ENCODE measurements at regions not wholly inside any gene's neighbourhood (a gene's known extent, or its start where the extent isn't known, plus 50 kb on each side); places are given as distances from the start of the nearest gene placed in this dataset.
"Not testable (repeated sequence)": the region's sequence is repeated elsewhere in the genome, so short reads cannot be mapped to it uniquely, and the experiment has no call there.

DNA sequence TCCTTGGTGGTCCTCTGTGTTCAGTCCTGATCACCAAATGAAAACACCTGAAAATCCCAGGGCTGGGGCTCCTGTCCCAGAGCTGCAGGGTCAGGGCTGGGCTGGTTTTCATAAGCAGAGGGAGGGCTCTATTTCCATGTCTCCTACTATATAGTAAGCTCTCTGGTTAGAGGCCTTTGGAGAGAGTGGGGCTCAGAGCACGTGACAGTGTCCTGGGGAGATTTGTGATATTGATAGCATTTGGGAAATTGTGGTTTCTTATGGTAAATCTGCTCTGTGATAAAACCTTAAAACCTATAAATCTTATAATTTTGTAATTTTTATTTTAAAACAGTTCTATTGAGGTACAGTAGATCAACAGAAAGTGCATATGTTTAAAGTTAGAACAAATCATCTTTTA lies 1202.2 kb downstream of the TMEM121 start:
- H3K27ac ChIP-seq, result no peak overlapping the region
- TF ChIP-seq, protein P1, sequence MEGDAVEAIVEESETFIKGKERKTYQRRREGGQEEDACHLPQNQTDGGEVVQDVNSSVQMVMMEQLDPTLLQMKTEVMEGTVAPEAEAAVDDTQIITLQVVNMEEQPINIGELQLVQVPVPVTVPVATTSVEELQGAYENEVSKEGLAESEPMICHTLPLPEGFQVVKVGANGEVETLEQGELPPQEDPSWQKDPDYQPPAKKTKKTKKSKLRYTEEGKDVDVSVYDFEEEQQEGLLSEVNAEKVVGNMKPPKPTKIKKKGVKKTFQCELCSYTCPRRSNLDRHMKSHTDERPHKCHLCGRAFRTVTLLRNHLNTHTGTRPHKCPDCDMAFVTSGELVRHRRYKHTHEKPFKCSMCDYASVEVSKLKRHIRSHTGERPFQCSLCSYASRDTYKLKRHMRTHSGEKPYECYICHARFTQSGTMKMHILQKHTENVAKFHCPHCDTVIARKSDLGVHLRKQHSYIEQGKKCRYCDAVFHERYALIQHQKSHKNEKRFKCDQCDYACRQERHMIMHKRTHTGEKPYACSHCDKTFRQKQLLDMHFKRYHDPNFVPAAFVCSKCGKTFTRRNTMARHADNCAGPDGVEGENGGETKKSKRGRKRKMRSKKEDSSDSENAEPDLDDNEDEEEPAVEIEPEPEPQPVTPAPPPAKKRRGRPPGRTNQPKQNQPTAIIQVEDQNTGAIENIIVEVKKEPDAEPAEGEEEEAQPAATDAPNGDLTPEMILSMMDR (IDR thresholded peaks at IDR 0.05), result no peak

DNA sequence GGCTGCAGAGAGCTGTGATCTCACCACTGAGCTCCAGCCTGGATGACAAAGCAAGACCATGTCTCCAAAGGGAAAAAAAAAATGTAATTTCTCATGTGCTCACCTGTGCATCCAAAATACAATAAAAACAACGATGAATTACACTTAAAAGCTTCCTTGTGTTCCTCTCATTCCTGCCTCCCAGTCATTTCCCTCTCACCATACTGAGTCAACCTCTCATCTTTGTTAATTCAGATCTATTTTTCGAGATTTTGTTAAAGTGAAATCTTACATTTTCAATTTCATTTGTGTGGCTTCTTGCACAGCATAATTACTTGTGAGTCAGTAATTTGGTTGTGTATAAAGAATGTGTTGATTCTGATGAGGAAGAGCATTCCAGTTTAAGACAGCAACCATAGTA lies 1203.2 kb downstream of the TMEM121 start:
- TF ChIP-seq, protein P1 (IDR thresholded peaks at IDR 0.05), result no peak
- TF ChIP-seq ZFX (IDR thresholded peaks at IDR 0.05; ENCODE audit: borderline replicate concordance), result no peak
- H3K27ac ChIP-seq, result no peak overlapping the region

DNA sequence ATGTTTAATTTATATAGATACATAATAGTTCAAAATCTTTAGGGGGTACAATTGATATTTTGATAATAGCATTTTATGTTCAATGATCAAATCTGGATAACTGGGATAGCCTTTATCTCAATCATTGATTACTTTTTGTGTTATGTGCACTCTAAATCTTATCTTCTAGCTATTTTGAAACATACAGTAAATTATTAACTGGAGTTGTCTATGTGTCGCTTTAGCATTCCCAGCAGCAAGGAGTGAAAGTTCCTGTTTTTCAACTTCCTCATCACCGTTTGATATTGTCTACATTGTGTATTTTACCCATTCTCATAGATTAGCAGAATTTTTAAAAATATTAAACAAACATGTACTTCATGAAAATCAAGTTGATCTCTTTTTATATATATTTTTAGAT lies 1207.4 kb downstream of the TMEM121 start:
- no peak for TF ChIP-seq ZFX (IDR thresholded peaks at IDR 0.05; ENCODE audit: borderline replicate concordance)
- TF ChIP-seq, protein P1 (IDR thresholded peaks at IDR 0.05), result no peak

DNA sequence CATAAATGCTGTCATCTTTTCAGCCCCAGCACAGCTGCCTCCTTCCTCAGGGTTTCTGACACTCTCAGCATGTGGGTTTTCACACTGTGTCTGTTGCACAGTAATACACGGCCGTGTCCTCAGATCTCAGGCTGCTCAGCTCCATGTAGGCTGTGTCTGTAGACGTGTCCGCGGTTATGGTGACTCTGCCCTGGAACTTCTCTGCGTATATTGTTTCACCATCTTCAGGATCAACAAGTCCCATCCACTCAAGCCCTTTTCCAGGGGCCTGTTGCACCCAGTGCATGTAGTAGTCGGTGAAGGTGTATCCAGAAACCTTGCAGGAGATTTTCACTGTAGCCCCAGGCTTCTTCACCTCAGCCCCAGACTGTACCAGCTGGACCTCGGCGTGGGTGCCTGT lies 1210.6 kb downstream of the TMEM121 start:
- TF ChIP-seq ZFX (IDR thresholded peaks at IDR 0.05; ENCODE audit: borderline replicate concordance), result no peak
- TF ChIP-seq, protein P1 (IDR thresholded peaks at IDR 0.05), result no peak
- no peak overlapping the region for H3K27ac ChIP-seq

More for the DNA sequence above, 1207.4 kb downstream of the TMEM121 start:
- H3K27ac ChIP-seq, result no peak overlapping the region

DNA sequence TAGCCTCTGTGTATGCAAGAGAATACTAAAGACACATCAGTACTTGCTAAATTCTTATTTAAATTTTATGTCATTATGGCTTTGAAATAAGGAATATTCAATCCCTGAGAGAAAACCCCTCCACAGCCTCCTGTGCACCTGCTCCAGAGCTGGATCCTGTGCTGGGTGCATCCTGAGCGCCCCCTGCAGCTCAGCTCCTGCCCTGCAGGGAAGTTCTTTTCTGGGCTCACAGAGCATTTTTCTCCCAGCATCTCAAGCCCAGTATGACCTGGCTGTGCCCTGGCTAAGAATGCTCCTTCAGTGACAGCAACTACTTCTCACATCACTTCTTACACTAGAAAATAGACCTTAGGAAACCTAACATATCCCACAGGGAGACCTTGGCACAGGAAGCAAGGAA lies 1211.7 kb downstream of the TMEM121 start:
- TF ChIP-seq, protein P1 (IDR thresholded peaks at IDR 0.05), result no peak
- no peak for TF ChIP-seq ZFX (IDR thresholded peaks at IDR 0.05; ENCODE audit: borderline replicate concordance)
- H3K27ac ChIP-seq, result no peak overlapping the region

DNA sequence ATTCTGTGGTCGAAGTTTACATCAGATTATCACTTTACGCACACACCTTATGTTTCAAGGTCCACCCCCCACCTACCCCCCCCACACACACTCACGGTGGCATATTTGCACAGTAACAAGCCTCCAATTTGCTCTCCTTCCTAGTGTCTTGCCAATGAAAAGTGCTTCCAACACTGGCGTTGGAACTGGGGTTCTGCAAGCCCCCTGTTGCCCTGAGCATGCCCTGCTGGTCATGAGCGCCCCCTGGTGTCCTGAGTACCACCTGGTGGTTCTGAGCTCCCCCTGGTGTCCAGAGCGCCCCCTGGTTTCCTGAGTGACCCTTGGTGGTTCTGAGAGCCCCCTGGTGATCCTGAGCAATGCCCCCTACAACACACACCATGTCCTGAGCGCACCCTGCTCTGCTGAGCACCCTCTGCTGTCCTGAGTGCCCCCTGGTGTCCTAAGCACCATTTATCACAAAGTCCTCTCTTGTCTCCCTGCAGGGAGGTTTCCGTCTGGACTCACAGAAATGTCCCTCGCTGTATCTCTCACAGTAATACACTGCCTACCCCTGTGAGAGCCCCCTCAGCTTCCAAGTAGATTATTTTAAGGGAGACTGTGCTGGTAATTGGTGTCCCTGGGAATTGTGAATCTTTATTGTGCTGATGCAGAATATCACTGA lies 1212.3 kb downstream of the TMEM121 start:
- not testable (repeated sequence) for H3K27ac ChIP-seq

DNA sequence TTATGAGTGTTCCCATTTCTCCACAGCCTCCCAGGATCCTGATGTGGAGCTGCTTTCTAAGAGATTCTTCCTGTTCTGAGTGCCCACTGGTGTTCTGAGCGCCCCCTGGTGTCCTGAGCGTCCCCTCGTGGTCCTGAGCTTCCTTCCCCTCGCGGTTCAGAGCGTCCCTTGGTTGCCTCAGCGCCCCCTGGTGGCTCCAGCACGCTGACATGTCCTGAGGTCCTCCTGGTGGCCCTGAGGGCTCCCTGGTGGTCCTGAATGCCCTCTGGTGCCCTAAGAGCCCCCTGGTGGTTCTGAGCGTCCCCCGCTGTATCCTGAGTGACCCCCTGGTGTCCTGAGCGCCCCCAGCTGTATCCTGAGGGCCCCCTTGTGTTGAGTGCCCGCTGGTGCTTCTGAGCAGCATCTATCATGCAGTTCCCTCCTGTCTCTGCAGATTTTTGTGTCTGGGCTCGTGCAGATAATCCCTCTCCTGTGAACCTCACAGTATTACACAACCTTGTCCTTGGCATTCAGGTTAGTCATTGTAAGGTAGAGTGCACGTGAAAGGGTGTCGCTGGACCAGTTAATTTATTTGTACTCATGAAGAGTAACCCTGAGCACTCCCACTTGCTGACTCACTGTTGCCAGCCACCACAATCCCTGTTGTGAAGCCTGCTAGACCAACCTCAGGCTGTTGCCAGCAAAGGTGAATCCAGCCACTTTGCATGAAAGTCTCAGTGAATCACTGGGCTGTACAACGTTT lies 1214.9 kb downstream of the TMEM121 start:
- not testable (repeated sequence) for H3K27ac ChIP-seq

DNA sequence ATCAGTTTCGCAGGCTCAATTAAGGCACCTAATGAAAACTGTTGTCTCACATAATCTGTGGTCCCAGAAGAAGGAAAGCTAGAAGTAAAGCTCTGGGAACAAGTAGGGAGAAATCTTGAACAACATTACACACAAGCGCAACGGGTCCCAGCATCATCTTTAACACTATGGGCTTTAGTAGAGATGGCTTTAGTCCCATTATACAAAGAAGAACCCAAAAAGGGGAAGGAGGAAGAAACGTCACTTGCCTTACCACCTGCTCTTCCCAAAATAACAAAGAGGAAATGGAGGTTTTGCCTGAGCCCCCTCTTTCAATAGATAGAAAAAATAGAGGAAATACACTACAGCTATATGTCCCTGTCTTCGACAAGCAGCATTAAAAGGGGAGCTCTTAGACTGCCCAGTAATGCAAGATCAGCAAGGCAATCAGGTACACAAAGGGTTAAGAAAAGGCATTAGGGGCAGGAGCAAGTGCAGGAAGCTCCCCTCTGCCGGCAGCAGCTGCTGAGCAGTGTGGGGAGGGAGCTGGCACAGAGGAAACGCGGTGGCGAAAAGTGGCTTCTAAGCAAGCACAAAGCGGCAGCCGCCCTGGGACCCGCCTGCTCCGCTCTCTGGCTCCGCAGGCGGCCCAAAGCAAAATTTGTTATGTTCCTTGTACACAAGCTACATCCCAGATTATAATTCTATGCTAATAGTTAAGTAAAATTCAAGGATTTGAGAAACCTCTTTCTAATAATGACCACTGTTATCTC lies 1218.8 kb downstream of the TMEM121 start:
- not testable (repeated sequence) for H3K27ac ChIP-seq

DNA sequence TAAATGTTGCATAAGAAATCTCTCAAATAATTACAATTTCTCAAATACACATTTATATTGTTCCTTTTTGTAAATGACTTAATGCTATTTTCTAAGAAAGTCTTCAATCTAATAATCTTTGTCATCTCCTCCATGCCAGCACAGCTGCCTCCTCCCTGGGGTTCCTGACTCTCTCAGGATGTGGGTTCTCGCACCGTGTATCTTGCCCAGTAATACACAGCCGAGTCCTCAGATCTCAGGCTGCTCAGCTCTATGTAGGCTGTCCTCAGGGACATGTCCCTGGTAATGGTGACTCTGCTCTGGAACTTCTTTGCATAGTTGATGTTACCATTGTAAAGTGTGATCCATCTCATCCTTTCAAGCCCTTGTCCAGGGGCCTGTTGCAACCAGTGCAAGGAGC lies 1223.7 kb downstream of the TMEM121 start:
- H3K27ac ChIP-seq, result not testable (repeated sequence)

DNA sequence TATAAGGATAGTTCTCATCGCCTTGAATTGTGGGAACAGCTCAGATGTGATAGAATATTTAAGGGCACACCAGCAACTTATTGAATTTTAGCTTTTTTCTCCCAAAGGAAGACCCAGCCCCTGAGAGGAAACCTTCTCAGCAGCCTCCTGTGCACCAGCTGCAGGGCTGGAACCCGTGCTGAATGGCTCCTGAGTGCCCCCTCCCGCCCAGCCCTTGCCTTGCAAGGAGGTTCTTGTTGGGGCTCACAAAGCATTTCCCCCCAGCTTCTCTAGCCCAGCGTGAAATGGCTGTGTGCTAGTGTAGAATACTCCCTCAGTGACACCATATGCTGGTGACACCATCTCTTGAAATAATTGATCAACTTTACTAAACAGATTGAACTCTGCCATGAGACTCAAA lies 1227.4 kb downstream of the TMEM121 start:
- H3K27ac ChIP-seq, result not testable (repeated sequence)

DNA sequence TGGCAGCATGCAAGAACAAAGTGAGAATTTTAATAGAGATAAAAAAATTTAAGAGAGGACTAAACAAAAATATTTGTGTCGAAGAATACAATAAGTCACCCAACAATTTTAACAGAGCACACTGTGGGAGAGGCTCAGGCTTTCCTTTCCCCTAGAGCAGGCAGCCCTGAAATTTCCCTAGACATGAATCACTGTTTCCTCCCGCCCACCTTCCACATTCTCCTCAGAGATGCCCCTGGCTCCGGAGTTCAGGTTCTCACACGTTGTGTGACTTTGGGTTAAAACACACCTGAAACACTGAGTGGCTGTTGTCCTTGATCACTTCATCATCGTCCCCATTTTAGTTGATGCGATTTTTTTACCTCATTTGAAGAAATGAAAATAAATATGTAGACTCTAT lies 1231.1 kb downstream of the TMEM121 start:
- H3K27ac ChIP-seq, result not testable (repeated sequence)

DNA sequence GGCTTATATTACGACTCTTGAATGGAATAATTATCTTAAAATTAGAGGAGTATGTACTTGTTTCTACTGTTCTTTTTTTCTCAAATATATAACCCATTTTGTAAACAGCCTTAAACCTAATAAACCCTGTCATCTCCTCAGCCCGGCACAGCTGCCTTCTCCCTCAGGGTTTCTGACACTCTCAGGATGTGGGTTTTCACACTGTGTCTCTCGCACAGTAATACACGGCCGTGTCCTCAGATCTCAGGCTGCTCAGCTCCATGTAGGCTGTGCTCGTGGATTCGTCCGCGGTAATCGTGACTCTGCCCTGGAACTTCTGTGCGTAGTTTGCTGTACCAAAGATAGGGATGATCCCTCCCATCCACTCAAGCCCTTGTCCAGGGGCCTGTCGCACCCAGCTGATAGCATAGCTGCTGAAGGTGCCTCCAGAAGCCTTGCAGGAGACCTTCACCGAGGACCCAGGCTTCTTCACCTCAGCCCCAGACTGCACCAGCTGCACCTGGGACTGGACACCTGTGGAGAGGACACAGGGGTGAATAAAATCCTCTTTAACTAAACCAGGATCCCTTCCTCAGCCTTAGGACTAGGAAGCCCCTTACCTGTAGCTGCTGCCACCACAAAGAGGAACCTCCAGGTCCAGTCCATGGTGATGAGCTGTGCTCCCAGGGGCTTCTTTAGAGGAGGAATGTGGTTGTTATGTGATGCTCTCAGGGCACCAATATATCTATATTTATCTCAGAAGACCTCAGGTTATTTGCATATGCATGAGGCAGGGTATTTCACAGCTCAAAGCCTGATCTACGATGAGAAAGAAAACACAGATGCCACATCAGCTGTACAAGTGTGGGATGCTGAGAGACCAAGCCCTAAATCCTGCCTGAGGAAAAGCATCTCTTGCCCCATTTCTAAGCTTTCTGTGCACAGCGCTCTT lies 1235.8 kb downstream of the TMEM121 start:
- not testable (repeated sequence) for H3K27ac ChIP-seq

Measured in 22Rv1 (cell line).